ENCODE measurements at regions not wholly inside any gene's neighbourhood (a gene's known extent, or its start where the extent isn't known, plus 50 kb on each side); places are given as distances from the start of the nearest gene placed in this dataset.
"Not testable (repeated sequence)": the region's sequence is repeated elsewhere in the genome, so short reads cannot be mapped to it uniquely, and the experiment has no call there.

DNA sequence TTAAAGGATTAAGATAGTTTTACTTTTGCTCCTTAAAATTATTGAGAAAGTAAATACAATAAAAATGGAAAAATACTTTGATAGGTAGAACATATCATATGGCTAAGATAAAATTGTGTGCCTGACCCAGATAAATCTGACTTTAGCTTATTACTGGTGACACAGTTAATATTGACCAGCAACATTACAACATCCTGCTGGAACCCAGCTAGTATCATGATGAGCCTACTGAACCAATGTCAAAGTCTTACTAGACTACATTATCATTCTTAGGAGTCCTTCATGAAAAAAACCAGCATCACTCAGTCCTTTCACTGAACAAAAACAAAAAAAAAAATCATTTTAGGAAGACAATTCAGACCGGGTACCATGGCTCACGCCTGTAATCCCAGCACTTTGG lies 164.8 kb upstream of the CDK1 start:
- no peak for DNase-seq

DNA sequence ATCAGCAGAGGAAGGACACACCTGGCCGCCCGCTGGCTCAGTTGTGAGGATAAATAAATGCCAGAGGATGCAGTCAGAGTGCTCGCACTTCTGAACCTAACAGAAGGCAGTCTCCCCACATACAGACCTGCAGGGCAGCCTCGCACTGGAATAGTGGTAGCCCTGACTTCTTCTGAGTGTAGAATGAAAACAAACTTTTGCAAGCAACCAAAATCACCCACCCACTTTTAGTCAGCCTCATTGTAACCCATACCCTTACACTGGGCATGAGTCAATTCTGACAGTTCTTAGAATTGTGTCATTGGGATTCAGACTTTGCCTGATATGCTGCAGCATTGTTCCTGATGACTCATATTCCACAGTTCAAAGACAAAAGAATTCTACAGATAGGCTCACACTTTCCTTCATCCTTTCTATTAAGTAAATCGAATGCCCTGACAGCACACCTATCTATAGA lies 167.0 kb upstream of the CDK1 start:
- peak; percentile 17 to 41 for DNase-seq

DNA sequence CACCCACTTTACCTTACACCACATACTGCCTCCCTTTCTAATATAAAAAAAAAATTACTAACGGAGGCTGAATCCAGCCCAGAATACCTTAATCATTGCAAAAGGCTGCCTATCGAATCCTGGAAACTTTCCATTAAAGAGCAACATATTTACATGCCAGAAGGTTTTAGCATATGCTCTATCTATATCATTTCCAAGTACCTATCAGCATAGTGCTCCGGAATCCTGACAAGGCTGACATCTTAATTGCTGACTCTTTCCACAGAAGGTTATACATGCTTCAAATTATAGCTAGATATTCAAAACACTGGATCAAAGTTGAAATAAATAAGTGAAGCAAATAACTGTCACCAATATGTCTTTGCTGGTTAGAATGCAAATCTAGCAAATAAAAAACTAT lies 170.9 kb upstream of the CDK1 start:
- DNase-seq = no peak

DNA sequence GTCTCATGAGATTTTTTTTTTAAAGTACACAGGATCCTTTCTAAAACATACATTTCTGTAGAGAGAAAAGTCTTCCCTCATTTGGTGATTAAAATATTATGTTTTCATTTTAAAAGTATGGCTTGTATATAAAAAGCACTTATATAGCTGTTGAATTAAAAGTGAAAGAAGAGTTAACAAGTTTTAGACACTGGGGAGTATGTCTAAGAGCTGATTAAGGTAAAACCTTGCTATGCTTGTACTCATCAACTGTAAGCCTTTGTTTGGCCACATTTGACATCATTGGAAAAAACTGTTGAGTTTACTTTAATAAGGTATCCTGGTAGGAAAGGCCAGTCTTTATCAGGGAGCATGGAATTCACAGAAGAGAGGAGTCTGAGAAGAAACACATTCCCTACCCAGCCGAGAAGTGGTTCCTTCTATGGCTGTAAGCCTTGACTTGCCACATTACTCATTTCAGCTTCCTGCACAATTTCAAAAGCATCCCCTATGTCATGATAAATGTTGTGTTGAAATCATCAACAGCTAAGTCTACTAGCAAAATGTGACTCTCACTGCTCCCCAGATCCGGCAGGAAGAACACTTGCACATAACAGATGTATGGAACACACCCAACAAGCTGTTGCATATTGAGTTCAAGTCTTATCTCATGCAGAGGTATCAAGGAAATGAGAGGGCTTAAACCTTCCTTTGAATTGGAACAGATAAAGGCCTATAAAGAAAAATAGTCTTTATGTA lies 171.8 kb upstream of the CDK1 start:
- no peak for DNase-seq

DNA sequence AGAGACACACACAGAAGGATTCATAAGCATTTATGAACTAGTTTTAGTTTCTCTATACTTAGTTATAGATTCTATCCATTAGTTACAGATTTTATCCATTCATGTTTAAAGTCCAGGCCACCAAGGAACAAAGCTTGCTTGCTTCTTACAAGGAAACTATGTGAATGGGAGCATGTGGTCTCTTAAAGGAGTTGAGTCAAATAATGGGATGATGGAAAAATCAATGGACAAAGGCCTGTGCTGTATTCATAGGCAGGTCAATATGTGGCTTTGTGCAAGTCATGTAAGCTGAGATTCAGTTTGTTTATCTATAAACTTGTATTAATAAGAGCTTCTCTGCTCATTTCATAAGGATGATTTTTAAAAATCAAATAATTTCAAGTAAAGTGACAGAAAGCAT lies 172.8 kb upstream of the CDK1 start:
- no peak for DNase-seq

DNA sequence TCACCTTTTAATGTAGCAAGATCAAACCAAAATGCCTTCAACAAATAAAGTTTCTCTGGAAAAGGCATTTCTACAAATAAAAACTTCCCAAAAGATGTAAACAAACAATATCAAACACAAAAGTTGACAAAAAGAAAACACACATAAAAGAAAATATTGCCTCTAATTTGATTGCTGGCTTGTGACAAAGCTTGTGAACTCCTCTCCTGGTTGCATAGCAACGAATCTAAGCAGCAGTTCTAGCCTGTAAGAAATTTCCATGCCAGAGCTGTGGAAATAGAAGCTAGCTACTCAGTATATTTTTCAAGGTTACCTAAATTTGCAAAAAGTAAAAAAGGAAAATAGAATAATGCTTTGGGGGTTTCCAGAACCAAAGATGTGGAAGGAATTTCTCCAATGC lies 173.9 kb upstream of the CDK1 start:
- DNase-seq = no peak

DNA sequence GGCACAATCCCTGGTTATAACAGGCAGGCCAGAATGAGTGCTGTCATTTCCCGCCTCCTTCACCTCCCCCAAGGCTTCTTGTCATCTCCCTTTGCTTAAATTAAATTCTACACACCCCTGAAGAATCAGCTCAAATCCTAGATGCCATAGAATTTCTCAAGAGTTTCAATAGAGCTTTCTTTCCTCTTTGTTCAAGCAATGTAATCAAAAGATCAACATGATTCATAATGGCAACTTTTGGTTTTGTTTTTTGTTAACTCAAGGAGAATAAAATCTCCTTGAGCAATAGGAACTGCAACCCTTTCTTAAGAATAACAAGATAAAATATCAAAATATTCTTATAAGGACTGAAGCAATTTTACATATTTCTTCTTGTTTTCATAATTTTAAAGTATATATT lies 180.8 kb upstream of the CDK1 start:
- DNase-seq = no peak

DNA sequence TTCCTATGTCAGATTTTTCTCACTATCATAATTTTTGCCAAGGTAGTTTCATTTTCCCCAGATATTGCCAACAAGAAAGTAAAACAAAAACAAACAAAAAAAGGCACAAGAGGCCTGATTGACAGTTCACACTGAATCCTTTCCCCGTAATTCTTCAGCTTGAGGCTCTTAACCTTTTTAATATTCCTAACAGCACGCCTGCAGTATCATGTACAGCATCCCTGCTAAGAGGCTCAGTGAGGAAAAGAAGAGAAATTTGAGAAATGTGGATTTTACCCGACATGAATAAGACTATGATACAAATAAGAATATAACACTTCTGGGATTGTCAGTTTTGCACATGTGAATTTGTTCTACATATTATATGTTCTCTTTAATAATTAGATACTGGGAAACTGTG lies 182.4 kb upstream of the CDK1 start:
- no peak for DNase-seq

DNA sequence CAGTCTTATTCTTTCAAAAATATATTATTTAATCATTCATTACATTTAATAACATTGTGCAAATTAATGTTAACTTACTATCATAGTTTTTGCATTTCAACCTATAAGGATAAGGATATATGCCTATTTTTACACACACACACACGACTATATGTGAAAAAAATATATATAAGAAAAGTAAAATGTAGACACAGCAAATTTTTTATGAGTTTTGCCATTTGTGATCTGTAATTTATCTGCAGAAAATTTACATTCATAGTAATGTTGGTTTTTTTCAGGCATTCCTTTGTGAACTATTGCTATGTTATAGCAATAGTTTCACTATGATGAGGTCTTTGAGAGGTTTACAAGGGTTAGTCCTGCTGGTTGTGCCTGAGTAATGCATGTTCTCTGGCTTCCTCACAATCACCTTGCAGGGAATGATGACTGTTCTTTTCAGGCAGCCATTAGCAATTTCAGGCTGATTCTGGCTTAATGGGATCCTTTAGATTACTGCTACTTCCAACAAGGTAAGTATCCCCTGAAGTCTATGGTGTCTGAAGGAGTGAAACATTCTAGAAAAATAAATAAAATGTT lies 183.7 kb upstream of the CDK1 start:
- DNase-seq = no peak

DNA sequence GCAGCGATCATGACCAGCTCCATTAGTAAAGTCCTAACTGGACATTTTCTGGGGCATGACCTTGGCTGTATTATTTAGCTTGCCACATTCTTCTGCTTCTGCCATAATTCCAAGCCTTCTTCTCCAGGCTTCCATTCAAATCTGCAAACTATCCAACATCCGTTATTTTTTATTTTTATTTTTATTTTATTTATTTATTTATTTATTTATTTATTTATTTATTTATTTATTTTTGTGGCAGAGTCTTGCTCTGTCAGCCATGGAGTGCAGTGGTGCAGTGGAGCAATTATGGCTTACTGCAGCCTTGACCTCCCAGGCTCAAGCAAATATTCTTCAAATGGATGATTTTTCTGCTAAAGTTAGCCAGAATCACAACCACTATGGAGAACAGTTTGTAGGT lies 187.2 kb upstream of the CDK1 start:
- DNase-seq = no peak

DNA sequence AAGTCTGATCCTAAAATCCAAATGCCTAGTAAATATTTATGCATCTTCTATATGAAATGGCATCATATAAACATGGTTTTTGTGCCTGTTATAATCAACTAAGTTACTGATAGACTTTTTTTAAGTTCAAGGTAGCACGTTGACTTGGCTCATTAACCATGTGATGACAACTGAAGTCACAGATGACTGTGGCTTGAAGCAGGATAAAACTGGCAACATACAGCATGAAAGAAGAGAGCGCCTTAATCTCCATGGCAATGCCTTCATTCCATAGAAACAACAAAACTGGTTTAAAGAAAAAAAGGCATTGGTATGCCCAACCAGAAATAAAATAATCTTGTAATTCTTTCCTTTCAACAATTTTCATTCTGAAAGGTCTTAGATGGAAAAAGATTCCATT lies 188.9 kb upstream of the CDK1 start:
- DNase-seq = no peak

DNA sequence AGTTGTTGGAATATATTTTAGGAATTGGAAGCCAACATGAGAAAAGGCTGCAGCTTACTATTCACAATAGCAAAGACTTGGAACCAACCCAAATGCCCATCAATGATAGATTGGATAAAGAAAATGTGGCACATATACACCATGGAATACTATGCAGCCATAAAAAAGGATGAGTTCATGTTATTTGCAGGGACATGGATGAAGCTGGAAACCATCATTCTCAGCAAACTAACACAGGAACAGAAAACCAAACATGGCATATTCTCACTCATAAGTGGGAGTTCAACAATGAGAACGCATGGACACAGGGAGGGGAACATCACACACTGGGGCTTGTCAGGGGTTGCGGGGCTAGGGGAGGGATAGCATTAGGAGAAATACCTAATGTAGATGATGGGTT lies 192.1 kb upstream of the ANK3 start:
- not testable (repeated sequence) for DNase-seq

DNA sequence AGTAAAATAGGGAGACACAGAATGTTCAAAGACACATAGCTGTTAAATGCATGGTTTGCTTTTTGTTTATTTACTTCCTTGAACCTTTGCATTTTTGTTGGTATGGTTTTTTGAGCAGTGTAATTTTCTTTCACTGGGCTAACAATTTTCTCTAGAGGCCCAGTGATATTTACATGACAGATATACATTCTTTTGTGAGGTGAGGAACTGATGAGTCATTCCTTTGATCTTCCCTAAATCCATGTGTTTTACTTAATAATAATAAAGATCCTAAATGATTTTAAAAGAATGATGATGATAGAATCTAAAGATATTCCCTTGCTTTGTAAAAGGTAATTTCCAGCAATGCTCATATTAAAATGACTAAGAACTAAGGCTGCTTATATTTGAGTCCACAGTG lies 188.5 kb upstream of the ANK3 start:
- no peak for DNase-seq

DNA sequence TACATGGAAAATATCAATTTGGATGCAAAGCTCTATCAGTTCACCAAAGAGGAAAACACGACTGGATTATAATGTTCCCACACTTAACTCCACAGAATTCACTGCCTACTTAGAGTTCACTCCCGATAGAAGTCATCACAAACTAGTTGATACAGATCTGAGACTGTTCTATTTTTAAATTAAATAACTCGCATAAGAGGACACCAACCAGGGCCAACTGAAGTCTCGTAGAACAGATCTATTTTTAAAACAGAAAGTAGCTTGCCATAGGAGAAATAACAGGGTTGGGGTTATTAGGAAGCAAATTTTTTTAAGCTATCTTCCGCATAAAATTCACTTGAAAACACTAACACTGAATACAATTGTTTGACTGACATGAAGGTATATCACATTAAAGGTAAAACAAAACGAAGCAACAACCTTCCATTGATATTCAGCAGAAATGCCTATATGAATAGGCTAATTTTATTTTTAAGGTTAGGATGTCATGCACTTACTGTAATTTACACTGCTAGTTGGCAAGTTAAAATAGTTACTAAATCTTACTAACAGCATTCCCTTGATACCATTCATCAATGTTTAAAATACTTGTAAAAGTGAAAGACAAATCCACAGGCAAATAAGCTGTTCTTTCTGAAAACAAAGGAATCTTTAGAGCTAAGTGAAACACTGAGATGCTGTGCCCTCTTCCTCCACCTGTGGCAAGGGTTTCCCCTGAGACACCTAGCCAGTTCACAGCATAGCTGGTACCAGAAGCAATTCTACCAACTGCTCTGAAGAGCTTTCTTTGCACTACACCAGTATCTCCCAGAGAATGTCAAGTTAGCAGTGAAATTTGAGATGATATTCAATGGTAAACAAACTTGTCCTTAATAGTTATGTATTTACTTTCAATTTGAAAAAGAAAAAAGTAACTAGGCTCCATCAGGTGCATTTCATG lies 186.7 kb upstream of the ANK3 start:
- no peak for DNase-seq

DNA sequence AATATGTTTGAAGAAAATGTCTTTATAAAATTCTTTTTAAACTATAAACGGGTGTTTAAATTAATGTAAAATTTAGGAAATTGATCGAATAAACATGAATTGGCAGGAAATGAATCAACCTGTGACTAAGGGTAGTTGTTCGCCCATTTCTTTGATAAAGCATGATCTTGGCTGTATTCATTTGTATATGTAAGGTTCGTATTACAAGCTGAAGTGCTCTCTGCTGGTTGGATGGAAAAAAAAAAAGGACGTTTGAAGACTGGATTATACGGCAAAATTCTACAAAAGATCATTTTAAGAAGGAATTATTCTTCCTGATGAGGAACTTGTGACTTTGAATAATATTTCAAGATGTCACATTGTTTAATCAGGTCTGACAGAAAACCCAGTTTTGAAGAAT lies 185.4 kb upstream of the ANK3 start:
- no peak for DNase-seq

DNA sequence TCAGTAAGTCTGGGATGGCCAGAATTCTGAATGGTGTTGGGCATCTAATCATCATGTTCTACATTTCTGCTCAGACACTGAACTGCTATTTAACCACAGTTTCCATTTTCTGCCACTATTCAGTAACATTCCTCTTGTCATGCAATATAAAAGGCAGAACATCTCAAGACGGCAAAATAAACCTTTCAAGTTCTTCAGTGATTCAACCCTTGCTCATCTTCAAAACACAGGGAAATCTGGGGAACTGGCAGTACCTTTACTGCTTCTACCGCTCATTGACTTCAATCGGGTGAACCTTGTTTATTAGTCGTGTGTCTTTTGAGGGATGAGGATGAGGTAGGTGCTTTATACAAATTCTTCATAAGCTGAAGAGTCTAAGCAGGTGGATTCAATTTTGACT lies 184.7 kb upstream of the ANK3 start:
- DNase-seq = no peak

DNA sequence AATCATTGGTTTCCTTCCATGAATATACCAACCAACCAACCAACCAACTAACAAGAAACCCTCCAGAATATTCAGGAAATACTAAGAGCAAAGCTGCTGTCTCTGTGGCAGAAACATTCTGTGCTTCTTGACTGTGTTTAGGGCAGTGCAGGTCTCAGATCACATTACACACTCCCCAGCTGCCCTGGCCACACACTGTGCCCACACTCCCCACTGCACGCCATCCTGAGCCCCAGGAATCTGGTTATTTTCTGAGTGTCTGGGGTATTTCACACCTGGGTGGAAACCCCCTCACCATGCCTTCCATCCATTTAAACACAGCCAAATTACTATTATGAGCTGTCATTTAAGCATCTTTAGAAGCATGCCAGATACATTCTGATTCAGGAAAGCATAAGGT lies 183.7 kb upstream of the ANK3 start:
- DNase-seq = peak; percentile 67 to 78

DNA sequence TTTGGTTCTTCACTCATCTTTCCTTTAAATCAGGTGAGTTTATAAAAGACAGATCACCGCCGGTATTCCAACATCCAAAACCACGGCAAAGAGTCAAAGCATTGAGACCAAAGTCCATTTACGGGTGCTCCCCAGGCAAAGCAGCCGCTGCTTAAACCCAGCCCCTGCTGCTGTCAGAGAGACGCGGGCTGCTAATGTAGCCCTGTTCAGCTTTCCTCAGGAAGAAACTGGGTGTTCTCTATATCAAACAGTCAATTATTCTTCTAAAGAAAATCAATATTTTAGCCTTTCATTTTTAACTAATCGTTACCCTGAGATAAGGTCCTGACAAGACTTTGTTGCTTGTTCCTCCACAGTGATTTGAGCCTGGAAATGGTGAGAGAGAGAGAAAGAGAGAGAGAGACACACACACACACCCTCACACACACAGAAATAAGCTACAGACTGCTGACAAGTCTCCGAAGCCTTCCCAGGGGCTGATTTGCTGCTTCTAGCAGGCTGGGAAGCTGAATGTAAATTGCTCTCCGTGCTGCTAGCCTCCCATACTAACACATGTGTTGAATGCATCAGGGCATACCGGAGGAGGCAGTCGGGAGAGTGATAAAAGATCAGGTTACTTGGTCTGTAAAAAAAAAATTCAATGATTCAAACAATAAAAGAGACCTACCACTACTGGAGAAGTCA lies 183.0 kb upstream of the ANK3 start:
- DNase-seq = peak; percentile 41 to 57

DNA sequence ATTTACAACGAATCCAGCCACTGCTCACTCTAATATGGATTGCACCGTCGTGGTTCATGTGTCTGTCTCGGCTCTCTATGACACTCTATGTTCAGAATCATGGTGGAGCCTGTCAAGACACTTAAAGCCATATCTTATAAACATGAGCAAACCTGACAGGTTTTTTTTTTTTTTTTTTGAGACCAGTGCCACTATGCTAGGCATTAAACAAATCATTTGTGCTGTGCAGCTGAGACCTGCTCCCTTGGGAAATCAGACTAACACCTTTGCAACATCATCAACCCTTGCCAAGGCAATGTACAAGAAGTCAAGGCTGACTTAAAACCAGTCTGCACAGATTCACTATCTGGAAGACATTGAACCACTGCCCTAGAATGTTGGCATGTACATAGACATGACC lies 181.2 kb upstream of the ANK3 start:
- DNase-seq = no peak

DNA sequence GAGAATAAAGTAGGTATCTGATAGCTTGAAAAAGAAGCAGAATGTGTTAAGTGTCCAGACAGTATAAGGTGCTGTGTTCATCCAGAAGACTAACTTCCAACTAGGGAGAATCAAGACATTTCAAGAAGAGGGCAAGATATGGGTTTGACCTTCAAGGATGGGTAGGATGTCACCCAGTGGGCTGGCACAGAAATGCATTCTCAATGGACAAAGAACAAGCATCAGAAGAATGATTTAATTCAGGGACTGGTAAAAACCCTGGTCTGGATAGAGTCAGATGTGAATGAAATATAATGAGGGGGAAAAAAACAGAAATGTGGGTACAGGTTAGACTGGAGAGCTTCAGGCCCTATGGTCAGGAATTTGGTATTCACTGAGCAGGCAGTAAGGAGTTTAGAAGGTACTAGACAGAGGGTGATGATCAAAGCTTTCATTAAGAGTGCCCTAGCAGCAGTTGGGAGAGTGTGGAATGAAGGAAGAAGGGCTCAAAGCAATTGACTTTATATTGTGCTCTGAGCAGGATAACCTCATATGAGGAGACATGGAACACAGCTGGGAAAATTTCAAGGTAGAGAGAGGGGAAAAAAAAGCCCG lies 180.7 kb upstream of the ANK3 start:
- no peak for DNase-seq

DNA sequence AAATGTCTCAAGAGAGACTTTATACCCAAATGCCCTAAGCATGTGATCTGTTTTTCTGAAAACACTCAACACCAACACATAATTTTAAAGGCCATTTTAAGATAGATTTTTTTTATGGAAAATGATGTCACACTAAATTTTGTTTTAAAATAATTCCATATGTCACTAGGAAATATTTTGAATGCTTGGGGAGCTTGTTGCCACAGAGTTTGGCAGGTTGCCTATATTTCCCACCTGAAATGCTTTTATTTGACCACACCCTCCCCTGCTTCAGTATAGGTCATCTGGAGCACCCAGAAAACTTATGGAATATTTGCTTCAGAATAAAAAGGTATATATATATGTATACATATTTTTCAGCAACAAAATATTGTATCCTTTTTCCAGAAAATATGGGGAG lies 180.0 kb upstream of the ANK3 start:
- no peak for DNase-seq

DNA sequence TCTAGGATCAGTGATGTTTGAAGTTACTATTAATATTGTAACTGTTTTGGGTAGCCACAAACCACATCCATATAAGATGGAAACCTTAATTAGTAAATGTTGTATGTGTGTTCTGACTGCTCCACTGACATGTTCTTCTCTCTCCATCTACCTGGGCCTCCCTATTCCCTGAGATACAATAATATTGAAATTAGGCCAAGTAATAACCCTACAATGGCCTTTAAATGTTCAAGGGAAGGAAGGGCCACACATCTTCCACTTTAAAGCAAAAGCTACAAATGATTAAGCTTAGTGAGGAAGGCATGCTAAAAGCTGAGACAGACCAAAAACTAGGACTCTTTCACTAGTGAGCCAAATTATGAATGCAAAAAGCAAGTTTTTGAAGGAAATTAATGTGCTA lies 176.4 kb upstream of the ANK3 start:
- DNase-seq = no peak

DNA sequence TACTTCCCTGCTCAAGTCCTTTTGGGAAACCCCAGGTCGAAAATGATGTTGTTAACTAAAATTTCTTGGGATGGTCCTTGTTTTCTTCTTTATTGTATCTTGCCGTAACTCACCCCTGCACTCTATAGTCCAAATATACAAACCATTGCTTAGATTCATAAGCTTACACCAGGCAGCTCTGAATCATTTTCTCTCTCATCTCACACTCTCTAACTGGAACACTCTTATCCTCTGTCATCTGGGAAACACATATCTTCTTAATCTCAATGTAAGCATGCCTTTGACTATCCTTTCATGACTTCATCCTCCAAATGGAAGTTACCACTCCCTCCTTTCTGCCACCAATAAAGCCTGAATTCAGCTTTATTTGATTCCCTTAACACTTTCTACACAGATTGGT lies 175.8 kb upstream of the ANK3 start:
- no peak for DNase-seq

Data from activated CD4-positive, alpha-beta T cell treated with anti-CD3 and anti-CD28 coated beads, Interleukin-2, amount 50 U/mL, for 48 hours (primary cell).